ENCODE measurements at regions not wholly inside any gene's neighbourhood (a gene's known extent, or its start where the extent isn't known, plus 50 kb on each side); places are given as distances from the start of the nearest gene placed in this dataset.

DNA sequence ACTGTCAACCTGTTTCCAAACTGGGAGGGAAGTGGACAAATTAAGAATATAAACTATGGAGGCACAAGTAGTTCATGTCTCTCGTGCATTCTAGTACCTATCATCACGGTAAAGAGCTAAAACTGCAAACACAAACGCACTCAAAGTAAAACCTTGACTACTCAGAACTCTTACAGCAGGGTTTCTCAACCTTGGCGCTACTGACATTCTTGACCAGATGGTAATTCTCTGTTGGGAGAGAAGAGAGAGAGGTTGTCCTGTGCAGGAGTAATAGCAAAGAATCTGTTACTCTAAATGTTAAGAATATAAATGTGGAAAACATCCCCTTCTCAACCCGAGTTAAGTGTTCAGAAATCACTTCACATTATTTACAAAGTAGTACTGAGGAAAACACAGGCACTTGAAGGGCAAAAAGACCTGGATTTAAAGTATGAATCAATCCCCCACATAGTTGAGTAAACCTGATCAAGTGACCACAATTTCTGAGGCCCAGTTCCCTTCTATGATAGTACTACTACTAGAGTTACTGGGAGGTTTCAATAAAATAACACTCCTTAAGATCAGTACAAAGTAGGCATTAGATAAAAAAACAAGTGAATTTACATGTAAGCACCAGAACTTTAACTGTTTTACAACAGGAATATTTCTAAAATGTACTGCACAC lies 73.1 kb upstream of the ARHGAP32 start:
- Histone ChIP-seq H3K27me3 (ENCODE audit: insufficient read depth, low read length) (no peaks in the 10 kb centered on the region), H3K9me3 (ENCODE audit: low read depth, low read length) (no peaks in the 10 kb centered on the region), H3K4me3 (ENCODE audit: low read length) (no peak overlapping the region), H3K4me1 (ENCODE audit: insufficient read depth, low read length) (no peaks in the 10 kb centered on the region)

DNA sequence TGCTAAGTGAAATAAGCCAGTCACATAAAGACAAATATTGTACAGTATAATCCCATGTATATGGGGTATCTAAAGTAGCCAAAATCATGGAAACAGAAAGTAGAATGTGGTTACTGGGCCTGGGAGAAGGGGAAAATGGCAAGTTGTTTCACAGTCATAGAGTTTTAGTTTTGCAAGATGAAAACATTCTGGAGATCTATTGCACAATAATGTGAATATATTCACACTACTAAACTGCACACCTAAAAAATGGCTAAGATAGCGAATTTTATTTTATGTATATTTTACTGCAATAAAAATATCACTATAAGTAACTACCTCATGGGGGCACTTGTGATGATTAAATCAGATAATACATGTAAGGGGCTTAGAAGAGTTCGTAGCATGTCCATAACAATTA lies 72.0 kb upstream of the ARHGAP32 start:
- no peaks in the 10 kb centered on the region for H3K4me1 ChIP-seq (ENCODE audit: insufficient read depth, low read length)
- H3K4me3 ChIP-seq (ENCODE audit: low read length) = no peak overlapping the region
- no peaks in the 10 kb centered on the region for H3K27me3 ChIP-seq (ENCODE audit: insufficient read depth, low read length)
- H3K9me3 ChIP-seq (ENCODE audit: low read depth, low read length) = no peaks in the 10 kb centered on the region

- H3K27me3 ChIP-seq (ENCODE audit: insufficient read depth, low read length) = no peaks in the 10 kb centered on the region
- no peaks in the 10 kb centered on the region for H3K4me1 ChIP-seq (ENCODE audit: insufficient read depth, low read length)
- H3K9me3 ChIP-seq (ENCODE audit: low read depth, low read length) = no peaks in the 10 kb centered on the region
- no peak overlapping the region for H3K4me3 ChIP-seq (ENCODE audit: low read length)
Measured at GRCh38 chr11:129260750-129261149, 68.6 kb upstream of the ARHGAP32 start.

GRCh38 chr11:129259931-129260348 lies 67.8 kb upstream of the ARHGAP32 start:
- no peaks in the 10 kb centered on the region for H3K9me3 ChIP-seq (ENCODE audit: low read depth, low read length)
- no peak overlapping the region for H3K4me3 ChIP-seq (ENCODE audit: low read length)
- no peaks in the 10 kb centered on the region for H3K4me1 ChIP-seq (ENCODE audit: insufficient read depth, low read length)
- no peaks in the 10 kb centered on the region for H3K27me3 ChIP-seq (ENCODE audit: insufficient read depth, low read length)

DNA sequence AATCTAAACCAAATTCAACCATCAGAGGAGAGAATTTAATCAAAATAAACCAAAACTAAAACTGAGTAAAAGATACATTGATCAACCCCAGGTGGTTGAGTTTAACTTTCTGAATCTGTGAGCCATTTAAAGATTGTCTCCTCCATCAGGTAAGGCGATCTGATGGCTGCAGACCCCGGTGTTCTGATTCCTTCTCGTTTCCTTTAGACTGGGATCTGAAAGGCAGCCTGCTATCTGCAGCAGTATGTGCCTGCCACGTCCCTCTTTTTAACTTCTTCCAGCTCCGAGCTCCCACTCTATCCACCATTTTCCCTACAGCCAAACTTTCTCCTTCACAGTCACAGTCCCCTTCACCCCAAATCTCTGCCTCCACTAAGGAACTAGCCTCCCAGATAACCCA lies 66.1 kb upstream of the ARHGAP32 start:
- H3K4me3 ChIP-seq (ENCODE audit: low read length) = no peak overlapping the region
- H3K9me3 ChIP-seq (ENCODE audit: low read depth, low read length) = no peaks in the 10 kb centered on the region
- no peaks in the 10 kb centered on the region for H3K27me3 ChIP-seq (ENCODE audit: insufficient read depth, low read length)

DNA sequence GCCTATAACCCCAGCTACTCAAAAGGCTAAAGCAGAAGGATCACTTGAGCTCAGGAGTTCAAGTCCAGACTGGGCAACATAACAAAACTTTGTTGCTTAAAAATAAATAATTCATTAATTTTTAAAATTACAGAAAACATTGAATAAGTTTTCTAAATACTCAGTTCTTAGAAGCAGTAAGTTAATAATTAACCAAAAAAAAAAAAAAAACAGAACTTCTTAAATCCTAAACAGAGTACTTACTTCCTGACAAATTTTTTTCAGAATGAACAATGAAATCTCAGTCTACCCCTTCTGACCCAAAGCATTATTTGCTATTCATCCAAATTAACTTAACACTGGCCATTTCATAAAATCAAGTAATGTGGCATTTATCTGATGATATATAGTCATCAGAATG lies 65.4 kb upstream of the ARHGAP32 start:
- H3K9me3 ChIP-seq (ENCODE audit: low read depth, low read length) = no peaks in the 10 kb centered on the region
- H3K4me1 ChIP-seq (ENCODE audit: insufficient read depth, low read length) = no peaks in the 10 kb centered on the region
- no peaks in the 10 kb centered on the region for H3K27me3 ChIP-seq (ENCODE audit: insufficient read depth, low read length)
- H3K4me3 ChIP-seq (ENCODE audit: low read length) = no peak overlapping the region

More for the DNA sequence above, 66.1 kb upstream of the ARHGAP32 start:
- no peaks in the 10 kb centered on the region for H3K4me1 ChIP-seq (ENCODE audit: insufficient read depth, low read length)

DNA sequence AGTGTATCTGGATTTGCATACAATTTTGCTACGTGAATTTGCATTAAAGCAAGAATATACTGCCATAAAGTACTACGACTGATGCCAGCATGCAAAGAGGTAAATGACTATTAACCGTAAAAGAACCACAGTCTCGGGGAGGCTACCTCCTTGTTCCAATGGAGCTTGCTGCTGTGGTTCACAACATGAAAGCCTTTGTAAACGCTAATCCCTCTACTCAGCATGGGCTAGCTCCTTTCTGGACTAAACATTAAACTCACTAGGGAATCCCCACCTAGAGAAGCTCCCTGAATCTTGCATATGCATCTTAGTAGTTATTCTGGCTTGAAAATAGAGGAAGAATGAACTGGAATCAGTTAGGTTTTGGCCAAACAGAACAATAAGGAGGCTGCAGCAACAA lies 60.5 kb upstream of the ARHGAP32 start:
- Histone ChIP-seq H3K4me3 (ENCODE audit: low read length) (no peak overlapping the region), H3K4me1 (ENCODE audit: insufficient read depth, low read length) (no peaks in the 10 kb centered on the region), H3K27me3 (ENCODE audit: insufficient read depth, low read length) (no peaks in the 10 kb centered on the region), H3K9me3 (ENCODE audit: low read depth, low read length) (no peaks in the 10 kb centered on the region)

GRCh38 chr11:129251067-129251466 lies 58.9 kb upstream of the ARHGAP32 start:
- Histone ChIP-seq H3K27me3 (ENCODE audit: insufficient read depth, low read length) (no peaks in the 10 kb centered on the region), H3K9me3 (ENCODE audit: low read depth, low read length) (no peaks in the 10 kb centered on the region), H3K4me3 (ENCODE audit: low read length) (no peak overlapping the region), H3K4me1 (ENCODE audit: insufficient read depth, low read length) (no peaks in the 10 kb centered on the region)

DNA sequence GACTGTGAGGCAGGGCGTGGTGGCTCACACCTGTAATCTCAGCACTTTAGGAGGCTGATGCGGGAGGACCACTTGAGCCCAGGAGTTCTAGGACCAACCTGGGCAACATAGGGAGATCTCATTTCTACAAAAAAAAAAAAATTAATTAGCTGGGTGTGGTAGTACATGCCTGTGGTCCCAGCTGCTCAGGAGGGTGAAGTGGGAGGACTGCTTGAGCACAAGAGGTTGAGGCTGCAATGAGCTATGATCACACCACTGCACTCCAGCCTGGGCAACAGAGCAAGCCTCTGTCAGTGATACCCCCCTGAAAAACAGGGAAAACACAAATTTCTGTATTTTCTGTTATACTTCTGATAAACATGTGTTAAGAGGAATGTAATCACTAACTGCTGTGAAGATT lies 57.8 kb upstream of the ARHGAP32 start:
- no peak overlapping the region for H3K4me3 ChIP-seq (ENCODE audit: low read length)
- H3K9me3 ChIP-seq (ENCODE audit: low read depth, low read length) = no peaks in the 10 kb centered on the region
- no peaks in the 10 kb centered on the region for H3K27me3 ChIP-seq (ENCODE audit: insufficient read depth, low read length)
- H3K4me1 ChIP-seq (ENCODE audit: insufficient read depth, low read length) = no peaks in the 10 kb centered on the region

GRCh38 chr11:129249351-129249750 lies 57.2 kb upstream of the ARHGAP32 start:
- H3K4me1 ChIP-seq (ENCODE audit: insufficient read depth, low read length) = no peaks in the 10 kb centered on the region
- no peak overlapping the region for H3K4me3 ChIP-seq (ENCODE audit: low read length)
- H3K27me3 ChIP-seq (ENCODE audit: insufficient read depth, low read length) = no peaks in the 10 kb centered on the region
- H3K9me3 ChIP-seq (ENCODE audit: low read depth, low read length) = no peaks in the 10 kb centered on the region

DNA sequence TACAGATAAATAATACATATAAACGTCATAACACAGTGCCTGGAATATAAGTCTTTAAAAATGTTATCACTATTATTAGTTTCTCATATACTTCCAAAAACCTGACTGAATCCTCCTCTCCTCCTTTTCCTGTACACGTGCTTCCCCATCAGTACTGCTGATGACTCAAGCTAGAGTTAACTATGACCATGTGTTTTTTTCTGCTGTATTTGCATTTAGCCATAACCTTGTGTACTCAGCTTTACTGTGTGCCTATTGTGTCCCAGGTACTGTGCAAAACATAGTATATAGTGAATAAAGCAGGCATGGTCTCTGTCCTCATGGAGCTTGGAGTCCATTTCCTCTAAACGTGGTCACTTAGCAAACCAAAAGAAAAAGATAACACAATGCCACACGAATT lies 56.5 kb upstream of the ARHGAP32 start:
- H3K4me3 ChIP-seq (ENCODE audit: low read length) = no peak overlapping the region
- no peaks in the 10 kb centered on the region for H3K4me1 ChIP-seq (ENCODE audit: insufficient read depth, low read length)
- no peaks in the 10 kb centered on the region for H3K9me3 ChIP-seq (ENCODE audit: low read depth, low read length)
- no peaks in the 10 kb centered on the region for H3K27me3 ChIP-seq (ENCODE audit: insufficient read depth, low read length)

- no peak overlapping the region for H3K4me3 ChIP-seq (ENCODE audit: low read length)
- no peaks in the 10 kb centered on the region for H3K4me1 ChIP-seq (ENCODE audit: insufficient read depth, low read length)
- H3K27me3 ChIP-seq (ENCODE audit: insufficient read depth, low read length) = no peaks in the 10 kb centered on the region
- H3K9me3 ChIP-seq (ENCODE audit: low read depth, low read length) = no peaks in the 10 kb centered on the region
Measured at GRCh38 chr11:129247135-129247534, 55.0 kb upstream of the ARHGAP32 start.

- Histone ChIP-seq H3K9me3 (ENCODE audit: low read depth, low read length) (no peaks in the 10 kb centered on the region), H3K4me3 (ENCODE audit: low read length) (no peak overlapping the region), H3K27me3 (ENCODE audit: insufficient read depth, low read length) (no peaks in the 10 kb centered on the region), H3K4me1 (ENCODE audit: insufficient read depth, low read length) (no peaks in the 10 kb centered on the region)
Measured at GRCh38 chr11:129242855-129243254, 50.7 kb upstream of the ARHGAP32 start.

Data from mononuclear cell (primary cell).